ENCODE measurements at regions not wholly inside any gene's neighbourhood (a gene's known extent, or its start where the extent isn't known, plus 50 kb on each side); places are given as distances from the start of the nearest gene placed in this dataset.

GRCh38 chr2:121944072-121944831, 188.8 kb downstream of the TSN start:
- TF ChIP-seq REST (IDR thresholded peaks at IDR 0.05; ENCODE audit: insufficient read depth in 1 of 2, low read depth in 2 of 2, low read length in 2 of 2), result no peak
- no peak for TF ChIP-seq SIN3A (IDR thresholded peaks at IDR 0.05; ENCODE audit: borderline replicate concordance, insufficient read depth, low read length)
- no peak for TF ChIP-seq POLR2AphosphoS5 (IDR thresholded peaks at IDR 0.05; ENCODE audit: low read depth, low read length)
- TF ChIP-seq TAF1 (IDR thresholded peaks at IDR 0.05; ENCODE audit: borderline replicate concordance, insufficient read depth, low read length), result no peak
- no peak for TF ChIP-seq FOXP2 (optimal IDR thresholded peaks at IDR 0.05; ENCODE audit: borderline replicate concordance, extremely low read depth, extremely low read length, insufficient read depth)

GRCh38 chr2:121947674-121948073, 192.2 kb downstream of the TSN start:
- TF ChIP-seq SIN3A (IDR thresholded peaks at IDR 0.05; ENCODE audit: borderline replicate concordance, insufficient read depth, low read length) (no peak), REST (IDR thresholded peaks at IDR 0.05; ENCODE audit: insufficient read depth in 1 of 2, low read depth in 2 of 2, low read length in 2 of 2) (no peak), POLR2AphosphoS5 (IDR thresholded peaks at IDR 0.05; ENCODE audit: low read depth, low read length) (no peak), TAF1 (IDR thresholded peaks at IDR 0.05; ENCODE audit: borderline replicate concordance, insufficient read depth, low read length) (no peak), FOXP2 (optimal IDR thresholded peaks at IDR 0.05; ENCODE audit: borderline replicate concordance, extremely low read depth, extremely low read length, insufficient read depth) (no peak)

GRCh38 chr2:121949271-121949670, 193.8 kb downstream of the TSN start:
- TF ChIP-seq SIN3A (IDR thresholded peaks at IDR 0.05; ENCODE audit: borderline replicate concordance, insufficient read depth, low read length) (no peak), REST (IDR thresholded peaks at IDR 0.05; ENCODE audit: insufficient read depth in 1 of 2, low read depth in 2 of 2, low read length in 2 of 2) (no peak), FOXP2 (optimal IDR thresholded peaks at IDR 0.05; ENCODE audit: borderline replicate concordance, extremely low read depth, extremely low read length, insufficient read depth) (no peak), TAF1 (IDR thresholded peaks at IDR 0.05; ENCODE audit: borderline replicate concordance, insufficient read depth, low read length) (no peak), POLR2AphosphoS5 (IDR thresholded peaks at IDR 0.05; ENCODE audit: low read depth, low read length) (no peak)

GRCh38 chr2:121955426-121955825, 200.0 kb downstream of the TSN start:
- TF ChIP-seq SIN3A (IDR thresholded peaks at IDR 0.05; ENCODE audit: borderline replicate concordance, insufficient read depth, low read length), result no peak
- TF ChIP-seq TAF1 (IDR thresholded peaks at IDR 0.05; ENCODE audit: borderline replicate concordance, insufficient read depth, low read length), result no peak
- TF ChIP-seq POLR2AphosphoS5 (IDR thresholded peaks at IDR 0.05; ENCODE audit: low read depth, low read length), result no peak
- no peak for TF ChIP-seq FOXP2 (optimal IDR thresholded peaks at IDR 0.05; ENCODE audit: borderline replicate concordance, extremely low read depth, extremely low read length, insufficient read depth)
- no peak for TF ChIP-seq REST (IDR thresholded peaks at IDR 0.05; ENCODE audit: insufficient read depth in 1 of 2, low read depth in 2 of 2, low read length in 2 of 2)

Data from PFSK-1 (cell line).